ENCODE measurements at regions not wholly inside any gene's neighbourhood (a gene's known extent, or its start where the extent isn't known, plus 50 kb on each side); places are given as distances from the start of the nearest gene placed in this dataset.
A peak's percentile ranks its signal among the peaks of the same experiment; 100 is the strongest.

GRCh38 chr12:4164188-4164558 lies 109.4 kb upstream of the CCND2 start:
- Mint-ChIP-seq H3K27ac (peak overlapping the region in 1 of 7 donors; percentile 50), H3K36me3 (no peaks in the 10 kb centered on the region)
- no peak for TF ChIP-seq CTCF (IDR thresholded peaks at IDR 0.05)

GRCh38 chr12:4161718-4162117 lies 111.8 kb upstream of the CCND2 start:
- Histone ChIP-seq H3K4me3 (replicated peaks in 1 of 3; ENCODE audit: low read depth in 2 of 3, low read length in 3 of 3) (no peak overlapping the region), H3K36me3 (replicated peaks in 1 of 2; ENCODE audit: control insufficient read depth in 1 of 2, insufficient read depth in 2 of 2, low read length in 2 of 2) (no peaks in the 10 kb centered on the region), H4K20me1 (ENCODE audit: insufficient read depth, low read length) (no peaks in the 10 kb centered on the region), H3K27me3 (ENCODE audit: control insufficient read depth in 2 of 2, insufficient read depth in 2 of 2, low read length in 2 of 2) (no peaks in the 10 kb centered on the region), H3K9ac (ENCODE audit: insufficient read depth, low read length, poor library complexity, severe bottlenecking) (no peak overlapping the region), H2AFZ (ENCODE audit: insufficient read depth, low read depth, low read length, poor library complexity, severe bottlenecking) (no peak overlapping the region), H3K79me2 (ENCODE audit: insufficient read depth, low read length) (no peaks in the 10 kb centered on the region), H3K4me1 (ENCODE audit: control insufficient read depth in 1 of 2, insufficient read depth in 2 of 2, low read length in 2 of 2) (peaks cover 13 to 16% of the 10 kb centered on the region in 2 donors), H3K4me2 (replicated peaks; ENCODE audit: extremely low read depth, low read length, poor library complexity, severe bottlenecking) (no peak overlapping the region), H3K9me3 (replicated peaks in 1 of 2; ENCODE audit: control insufficient read depth in 1 of 2, insufficient read depth in 1 of 2, low read length in 2 of 2) (no peaks in the 10 kb centered on the region), H3K27ac (ENCODE audit: low read depth in 1 of 2, low read length in 2 of 2) (no peak overlapping the region)
- intact Hi-C loops (cut with micrococcal nuclease) = no loop called here
- Mint-ChIP-seq H3K4me3 (no peak overlapping the region), H3K27me3 (ENCODE audit: low read depth in 3 of 3) (peaks cover 4 to 7% (median 5%) of the 10 kb centered on the region in 3 donors), H3K9me3 (peaks cover 0 to 6% (median 0%) of the 10 kb centered on the region in 7 donors), H3K36me3 (no peaks in the 10 kb centered on the region), H3K27ac (peak overlapping the region in 1 of 7 donors; percentile 6), H3K4me1 (peaks cover 11% of the 10 kb centered on the region)
- WGBS (ENCODE audit: insufficient coverage) = 90% methylated on average over 2 of the region's 3 CpGs
- no peak for DNase-seq
- TF ChIP-seq CTCF (IDR thresholded peaks at IDR 0.05) = no peak

More at GRCh38 chr12:4164188-4164558, 109.4 kb upstream of the CCND2 start:
- Mint-ChIP-seq H3K4me3 (peak overlapping the region; percentile 82 to 94), H3K27me3 (ENCODE audit: low read depth in 3 of 3) (peaks cover 4 to 7% (median 5%) of the 10 kb centered on the region in 3 donors), H3K9me3 (peaks cover 0 to 6% (median 0%) of the 10 kb centered on the region in 7 donors), H3K4me1 (peaks cover 13% of the 10 kb centered on the region)
- 76% methylated on average over 7 of the region's 12 CpGs for WGBS (ENCODE audit: insufficient coverage)
- Histone ChIP-seq H3K27ac (ENCODE audit: low read depth in 1 of 2, low read length in 2 of 2) (no peak overlapping the region), H3K27me3 (ENCODE audit: control insufficient read depth in 2 of 2, insufficient read depth in 2 of 2, low read length in 2 of 2) (no peaks in the 10 kb centered on the region), H3K79me2 (ENCODE audit: insufficient read depth, low read length) (no peaks in the 10 kb centered on the region), H3K9me3 (replicated peaks in 1 of 2; ENCODE audit: control insufficient read depth in 1 of 2, insufficient read depth in 1 of 2, low read length in 2 of 2) (no peaks in the 10 kb centered on the region), H2AFZ (ENCODE audit: insufficient read depth, low read depth, low read length, poor library complexity, severe bottlenecking) (peak overlapping the region; percentile 95), H3K36me3 (replicated peaks in 1 of 2; ENCODE audit: control insufficient read depth in 1 of 2, insufficient read depth in 2 of 2, low read length in 2 of 2) (no peaks in the 10 kb centered on the region), H3K9ac (ENCODE audit: insufficient read depth, low read length, poor library complexity, severe bottlenecking) (peak overlapping the region; percentile 67), H3K4me3 (replicated peaks in 1 of 3; ENCODE audit: low read depth in 2 of 3, low read length in 3 of 3) (peak overlapping the region in 2 of 3 experiments; percentile 52 to 77), H4K20me1 (ENCODE audit: insufficient read depth, low read length) (no peaks in the 10 kb centered on the region), H3K4me2 (replicated peaks; ENCODE audit: extremely low read depth, low read length, poor library complexity, severe bottlenecking) (peak overlapping the region; percentile 88), H3K4me1 (ENCODE audit: control insufficient read depth in 1 of 2, insufficient read depth in 2 of 2, low read length in 2 of 2) (peaks cover 13 to 16% of the 10 kb centered on the region in 2 donors)
- intact Hi-C loops (cut with micrococcal nuclease) = no loop called here
- DNase-seq = no peak
